22Rv1 (cell line): ENCODE measurements at regions not wholly inside any gene's neighbourhood (a gene's known extent, or its start where the extent isn't known, plus 50 kb on each side); places are given as distances from the start of the nearest gene placed in this dataset.

Source experiments
- CTCF ChIP-seq: fragments of 450-650 bp; IDR thresholded peaks from 2 replicates; pipeline ENCODE4 v1.5.1; 2017; ENCODE audit warnings: mild to moderate bottlenecking
- ZFX ChIP-seq: fragments of 450-650 bp; IDR thresholded peaks from 2 replicates; pipeline ENCODE4 v1.6.1; 2017; ENCODE audit warnings: antibody characterized with exemption, borderline replicate concordance

DNA sequence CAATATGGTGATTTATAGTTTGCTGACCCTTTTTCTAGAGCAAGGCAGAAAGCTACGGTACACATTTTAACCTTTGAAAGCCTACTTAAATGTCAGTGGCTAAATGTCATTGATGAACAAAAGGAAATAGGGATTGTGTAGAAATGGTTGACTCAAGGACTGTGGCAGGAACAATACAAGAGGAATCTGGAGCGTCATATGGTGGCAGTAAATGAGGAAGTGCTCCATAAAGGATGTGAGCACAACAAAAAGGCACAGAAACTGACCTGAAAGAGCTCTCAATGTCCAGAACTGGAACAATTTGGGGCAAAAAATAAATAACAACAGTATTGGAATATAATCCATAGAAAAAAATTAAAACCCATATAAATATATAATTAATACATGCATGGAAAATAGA is 443.9 kb upstream of the VRK2 start:
- TF ChIP-seq CTCF (no peak), ZFX (no peak)
